Ishikawa (cell line): ENCODE measurements at regions not wholly inside any gene's neighbourhood (a gene's known extent, or its start where the extent isn't known, plus 50 kb on each side); places are given as distances from the start of the nearest gene placed in this dataset.

Source experiments
- CEBPB ChIP-seq: IDR thresholded peaks from 2 replicates; pipeline ENCODE4 v1.6.1; 2012
- CREB1 ChIP-seq: IDR thresholded peaks from 2 replicates; pipeline ENCODE4 v1.6.1; 2012; ENCODE audit warnings: low read depth
- EGR1 ChIP-seq: IDR thresholded peaks from 2 replicates; pipeline ENCODE4 v1.6.1; 2012
- EP300 ChIP-seq: IDR thresholded peaks from 2 replicates; pipeline ENCODE4 v1.6.1; 2012; ENCODE audit warnings: borderline replicate concordance
- FOXM1 ChIP-seq: IDR thresholded peaks from 2 replicates; pipeline ENCODE4 v1.6.1; 2012; ENCODE audit warnings: low read depth, borderline replicate concordance
- NFIC ChIP-seq: IDR thresholded peaks from 2 replicates; pipeline ENCODE4 v1.6.1; 2012
- RAD21 ChIP-seq: IDR thresholded peaks from 2 replicates; pipeline ENCODE4 v1.6.1; 2012; ENCODE audit warnings: low read depth
- TAF1 ChIP-seq: IDR thresholded peaks from 2 replicates; pipeline ENCODE4 v1.6.1; 2012; ENCODE audit warnings: low read depth, mild to moderate bottlenecking
- TCF12 ChIP-seq: IDR thresholded peaks from 2 replicates; pipeline ENCODE4 v1.6.1; 2012; ENCODE audit warnings: low read depth
- TEAD4 ChIP-seq: IDR thresholded peaks from 2 replicates; pipeline ENCODE4 v1.6.1; 2012
- YY1 ChIP-seq: IDR thresholded peaks from 2 replicates; pipeline ENCODE4 v1.6.1; 2012; ENCODE audit warnings: low read depth
- ZBTB7A ChIP-seq: IDR thresholded peaks from 2 replicates; pipeline ENCODE4 v1.6.1; 2012; ENCODE audit warnings: low read depth
- TF ChIP-seq, protein P1 (sequence below): IDR thresholded peaks from 2 replicates; pipeline ENCODE4 v1.6.1; 2012
- TF ChIP-seq, protein P2 (sequence below): IDR thresholded peaks from 2 replicates; pipeline ENCODE4 v1.6.1; 2012; ENCODE audit warnings: low read depth, mild to moderate bottlenecking
- TF ChIP-seq, protein P3 (sequence below): IDR thresholded peaks from 2 replicates; pipeline ENCODE4 v1.6.1; 2012

DNA sequence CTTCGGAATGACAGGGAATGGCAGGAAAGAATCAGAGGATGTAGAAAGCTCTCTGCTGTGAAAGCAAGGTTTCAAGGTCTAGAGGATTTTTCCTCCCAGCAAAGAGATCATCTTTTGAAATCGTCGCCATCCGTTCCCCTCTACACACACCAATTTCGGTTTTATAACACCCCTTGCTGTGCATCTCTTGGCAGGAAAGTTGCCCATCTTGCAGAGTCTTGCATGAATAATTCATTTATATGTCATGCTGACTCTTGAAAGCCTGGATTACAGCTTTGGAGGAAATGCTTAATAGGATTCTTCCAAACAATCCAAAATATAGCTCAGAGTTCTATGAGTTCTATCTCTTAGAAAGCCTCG lies 262.7 kb downstream of the CHL1 start:
- TF ChIP-seq CEBPB (no peak), RAD21 (no peak), EGR1 (no peak), EP300 (no peak), FOXM1 (no peak), CREB1 (no peak), NFIC (no peak), TEAD4 (no peak), TAF1 (no peak), YY1 (no peak)
- TF ChIP-seq, protein P1, sequence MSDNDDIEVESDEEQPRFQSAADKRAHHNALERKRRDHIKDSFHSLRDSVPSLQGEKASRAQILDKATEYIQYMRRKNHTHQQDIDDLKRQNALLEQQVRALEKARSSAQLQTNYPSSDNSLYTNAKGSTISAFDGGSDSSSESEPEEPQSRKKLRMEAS = no peak

DNA sequence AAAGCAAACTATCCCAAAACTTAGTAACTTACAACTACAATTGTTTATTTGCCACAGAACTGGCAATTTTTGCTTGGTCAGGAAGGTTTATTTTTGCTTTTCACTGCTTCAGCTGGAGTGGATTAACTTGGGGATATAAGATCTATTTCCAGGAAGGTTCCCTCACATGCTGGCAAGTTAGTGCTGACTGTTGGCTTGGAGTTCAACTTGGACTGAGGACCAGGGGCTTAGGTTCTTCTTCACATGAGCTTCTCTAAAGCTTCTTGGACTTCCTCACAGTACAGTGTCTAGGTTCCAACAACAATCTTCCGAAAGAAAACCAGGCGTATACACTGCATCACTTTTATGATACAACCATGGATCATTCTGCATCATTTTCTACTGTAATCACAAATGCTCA lies 264.4 kb downstream of the CHL1 start:
- TF ChIP-seq FOXM1 = no peak
- TF ChIP-seq CEBPB = no peak
- TF ChIP-seq TAF1 = no peak
- TF ChIP-seq ZBTB7A = no peak
- no peak for TF ChIP-seq EGR1

DNA sequence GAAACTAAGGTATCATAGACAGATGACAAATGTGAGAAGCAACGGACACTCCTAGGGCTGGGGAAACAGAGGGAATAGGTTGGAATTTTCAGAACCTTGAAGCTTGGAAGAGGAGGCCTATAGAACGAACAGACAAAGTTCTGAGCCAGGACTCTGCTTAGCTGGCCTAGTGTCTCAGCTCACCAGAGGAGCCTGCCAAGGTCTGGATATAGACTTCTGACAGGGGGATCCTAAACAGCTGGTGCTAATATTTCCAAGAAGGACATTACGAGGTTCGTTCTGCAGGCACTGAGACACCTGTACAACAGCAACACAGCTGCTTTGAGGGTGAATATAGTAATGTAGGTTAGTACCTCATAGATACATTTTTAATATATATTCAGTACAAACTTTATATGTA lies 266.3 kb downstream of the CHL1 start:
- TF ChIP-seq TCF12 (no peak), CEBPB (no peak), NFIC (no peak), TEAD4 (no peak), RAD21 (no peak), ZBTB7A (no peak), EP300 (no peak), YY1 (no peak), EGR1 (no peak), TAF1 (no peak), FOXM1 (no peak), CREB1 (no peak)
- TF ChIP-seq, protein P2, sequence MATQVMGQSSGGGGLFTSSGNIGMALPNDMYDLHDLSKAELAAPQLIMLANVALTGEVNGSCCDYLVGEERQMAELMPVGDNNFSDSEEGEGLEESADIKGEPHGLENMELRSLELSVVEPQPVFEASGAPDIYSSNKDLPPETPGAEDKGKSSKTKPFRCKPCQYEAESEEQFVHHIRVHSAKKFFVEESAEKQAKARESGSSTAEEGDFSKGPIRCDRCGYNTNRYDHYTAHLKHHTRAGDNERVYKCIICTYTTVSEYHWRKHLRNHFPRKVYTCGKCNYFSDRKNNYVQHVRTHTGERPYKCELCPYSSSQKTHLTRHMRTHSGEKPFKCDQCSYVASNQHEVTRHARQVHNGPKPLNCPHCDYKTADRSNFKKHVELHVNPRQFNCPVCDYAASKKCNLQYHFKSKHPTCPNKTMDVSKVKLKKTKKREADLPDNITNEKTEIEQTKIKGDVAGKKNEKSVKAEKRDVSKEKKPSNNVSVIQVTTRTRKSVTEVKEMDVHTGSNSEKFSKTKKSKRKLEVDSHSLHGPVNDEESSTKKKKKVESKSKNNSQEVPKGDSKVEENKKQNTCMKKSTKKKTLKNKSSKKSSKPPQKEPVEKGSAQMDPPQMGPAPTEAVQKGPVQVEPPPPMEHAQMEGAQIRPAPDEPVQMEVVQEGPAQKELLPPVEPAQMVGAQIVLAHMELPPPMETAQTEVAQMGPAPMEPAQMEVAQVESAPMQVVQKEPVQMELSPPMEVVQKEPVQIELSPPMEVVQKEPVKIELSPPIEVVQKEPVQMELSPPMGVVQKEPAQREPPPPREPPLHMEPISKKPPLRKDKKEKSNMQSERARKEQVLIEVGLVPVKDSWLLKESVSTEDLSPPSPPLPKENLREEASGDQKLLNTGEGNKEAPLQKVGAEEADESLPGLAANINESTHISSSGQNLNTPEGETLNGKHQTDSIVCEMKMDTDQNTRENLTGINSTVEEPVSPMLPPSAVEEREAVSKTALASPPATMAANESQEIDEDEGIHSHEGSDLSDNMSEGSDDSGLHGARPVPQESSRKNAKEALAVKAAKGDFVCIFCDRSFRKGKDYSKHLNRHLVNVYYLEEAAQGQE = no peak
- TF ChIP-seq, protein P3, sequence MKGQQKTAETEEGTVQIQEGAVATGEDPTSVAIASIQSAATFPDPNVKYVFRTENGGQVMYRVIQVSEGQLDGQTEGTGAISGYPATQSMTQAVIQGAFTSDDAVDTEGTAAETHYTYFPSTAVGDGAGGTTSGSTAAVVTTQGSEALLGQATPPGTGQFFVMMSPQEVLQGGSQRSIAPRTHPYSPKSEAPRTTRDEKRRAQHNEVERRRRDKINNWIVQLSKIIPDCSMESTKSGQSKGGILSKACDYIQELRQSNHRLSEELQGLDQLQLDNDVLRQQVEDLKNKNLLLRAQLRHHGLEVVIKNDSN = no peak

DNA sequence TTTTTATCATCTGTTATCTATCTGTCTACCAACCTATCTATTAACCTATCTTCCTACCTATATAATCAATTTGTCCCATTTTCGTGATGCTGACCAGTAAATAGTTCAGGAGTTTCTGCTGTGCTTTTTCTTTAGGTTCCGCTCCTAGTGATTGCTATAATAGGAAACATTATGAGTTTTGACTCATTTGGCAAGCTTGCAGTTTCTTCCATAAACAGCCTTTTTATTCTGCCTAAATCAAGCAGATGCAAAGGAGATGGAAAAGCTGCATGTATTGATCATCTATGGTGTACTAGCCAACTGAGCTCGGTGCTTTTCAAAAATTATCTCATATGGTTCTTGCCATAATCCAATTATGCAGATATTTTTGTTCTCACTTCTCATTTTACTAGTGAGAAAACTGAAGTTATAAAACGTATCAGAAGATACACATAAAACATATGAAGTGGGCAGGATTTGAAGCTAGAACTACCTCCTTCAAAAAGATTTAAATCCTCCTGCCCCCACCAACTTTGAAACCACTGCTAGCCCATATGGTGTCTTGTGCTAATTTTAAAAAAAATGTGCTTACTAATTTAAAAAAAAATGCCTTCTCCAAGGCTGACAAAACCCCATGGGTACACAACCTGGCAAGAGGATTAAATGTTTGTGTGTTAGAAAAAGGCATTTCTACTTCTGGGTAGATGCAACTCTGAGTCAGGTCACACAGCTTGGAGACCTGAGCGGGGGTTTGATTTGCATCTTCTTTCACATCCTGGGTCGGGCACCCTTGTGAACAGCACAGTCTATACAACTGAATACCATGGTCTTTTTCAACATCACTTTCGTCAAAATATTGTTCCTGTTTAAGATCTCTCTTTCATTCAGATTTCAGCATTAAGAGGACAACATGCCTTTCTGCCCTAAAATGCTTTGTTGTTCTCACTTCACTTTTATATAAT lies 267.0 kb downstream of the CHL1 start:
- TF ChIP-seq EGR1 = no peak
- TF ChIP-seq EP300 = no peak
- no peak for TF ChIP-seq FOXM1
- TF ChIP-seq TCF12 = no peak
- TF ChIP-seq, protein P3 = no peak
- no peak for TF ChIP-seq TAF1
- no peak for TF ChIP-seq TEAD4
- TF ChIP-seq, protein P1 = no peak
- no peak for TF ChIP-seq ZBTB7A
- TF ChIP-seq NFIC = no peak
- TF ChIP-seq, protein P2 = no peak
- TF ChIP-seq CREB1 = no peak
- TF ChIP-seq YY1 = no peak
- TF ChIP-seq CEBPB = no peak
- TF ChIP-seq RAD21 = no peak

DNA sequence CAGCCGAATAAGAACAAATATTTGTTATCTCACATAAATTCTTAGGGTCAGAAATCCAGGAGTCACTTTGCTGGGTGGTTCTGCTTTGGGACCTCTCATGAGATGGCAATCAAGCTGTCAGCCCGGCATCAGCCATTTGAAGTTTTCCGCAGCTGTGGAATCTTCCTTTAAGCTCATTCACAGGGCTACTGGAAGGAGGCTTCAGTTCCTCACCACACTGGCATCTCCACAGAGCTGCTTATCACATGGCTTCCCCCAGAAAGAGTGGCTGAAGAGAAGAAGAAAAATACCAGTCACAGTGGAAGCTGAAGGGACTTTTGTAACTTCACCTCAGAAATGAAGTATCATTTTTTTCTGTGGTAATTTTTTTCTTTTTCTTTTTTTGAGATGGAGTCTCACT lies 267.7 kb downstream of the CHL1 start:
- TF ChIP-seq, protein P1 = no peak
- TF ChIP-seq RAD21 = no peak
- TF ChIP-seq, protein P2 = no peak
- TF ChIP-seq EP300 = no peak
- TF ChIP-seq, protein P3 = no peak
- TF ChIP-seq NFIC = no peak
- TF ChIP-seq FOXM1 = no peak
- no peak for TF ChIP-seq CREB1
- no peak for TF ChIP-seq ZBTB7A
- TF ChIP-seq TEAD4 = no peak
- no peak for TF ChIP-seq TCF12
